K562 (cell line): ENCODE measurements at regions not wholly inside any gene's neighbourhood (a gene's known extent, or its start where the extent isn't known, plus 50 kb on each side); places are given as distances from the start of the nearest gene placed in this dataset.

Source experiments
- ATAC-seq: fragments of 200-7000 bp; cut with Tn5 transposase; 3 replicates; pipeline ENCODE4 v1.9.1; 2020; ENCODE audit warnings: moderate library complexity
- BruUV-seq: library from RNA; stranded (reverse); fragments of 400-500 nt; replicated peaks from 2 replicates; lab custom pipeline; 2021; lab: Mats Ljungman, UMichigan
- CTCF ChIA-PET: fragments of 300-600 bp; formaldehyde crosslinking; extraction: SDS; loops from one replicate; lab custom pipeline; 2021; ENCODE audit warnings: low intra/inter-chr PET ratio; lab: Yijun Ruan, JAX
- POLR2A ChIA-PET: fragments of 300-600, 350-650 bp; sonication (Branson Sonifier 250); formaldehyde crosslinking; extraction: SDS; loops from one replicate; lab custom pipeline; 2021; ENCODE audit warnings: antibody characterized with exemption, inconsistent platforms; lab: Yijun Ruan, JAX
- DNase-seq, 4 experiments: peaks; one replicate each; pipeline versions ENCODE4 v3.0.0 to v3.0.0-alpha.2; 2011 to 2018; ENCODE audit warnings: low spot score in 3 of 4, mixed read lengths in 3 of 4; ENCODE audit errors: extremely low read depth in 1 of 4
- FAIRE-seq: peaks from 2 replicates; lab custom pipeline; 2011; peaks lifted over from hg19 to GRCh38; lab: Jason Lieb, UNC
- H2AFZ ChIP-seq: 2 replicates; pipeline ENCODE4 v1.6.0; 2011; ENCODE audit warnings: low read depth, low read length, control low read depth, inconsistent platforms
- H3K27ac ChIP-seq: fragments of 200-600 bp; 3 replicates; pipeline ENCODE4 v1.8.0; 2011; ENCODE audit warnings: low read depth, mild to moderate bottlenecking, control low read depth, inconsistent platforms, low read length, moderate library complexity, mixed read lengths; ENCODE audit errors: extremely low read depth
- H3K27me3 ChIP-seq, 2 experiments: fragments of 300-600 bp in 1 of 2; 2 replicates in 1 of 2; 3 replicates in 1 of 2; pipeline versions ENCODE4 v1.6.0 to v1.8.0; 2011; ENCODE audit warnings: inconsistent platforms in 2 of 2, low read length in 2 of 2, mild to moderate bottlenecking in 1 of 2, mixed read lengths in 1 of 2, moderate library complexity in 1 of 2; ENCODE audit not compliant: control insufficient read depth in 2 of 2, insufficient read depth in 2 of 2
- H3K36me3 ChIP-seq: fragments of 300-600 bp; 3 replicates; pipeline ENCODE4 v1.8.0; 2011; ENCODE audit warnings: mild to moderate bottlenecking, low read length, inconsistent platforms; ENCODE audit not compliant: control insufficient read depth, insufficient read depth
- H3K4me1 ChIP-seq, 2 experiments: fragments of 200-600 bp in 1 of 2; replicated peaks in 1 of 2; 2 replicates in 1 of 2; 3 replicates in 1 of 2; pipeline versions ENCODE4 v1.5.1 to v1.8.0; 2011; ENCODE audit warnings: inconsistent platforms in 2 of 2, low read length in 2 of 2, mild to moderate bottlenecking in 1 of 2, mixed read lengths in 1 of 2, moderate library complexity in 1 of 2; ENCODE audit not compliant: control insufficient read depth in 2 of 2, insufficient read depth in 2 of 2
- H3K4me2 ChIP-seq: 2 replicates; pipeline ENCODE4 v1.6.1; 2011; ENCODE audit warnings: low read length, control low read depth, inconsistent platforms, mixed read lengths; ENCODE audit not compliant: insufficient read depth
- H3K4me3 ChIP-seq: fragments of 200-600 bp; sonication (generic), shearing (Covaris generic); 2 replicates; pipeline ENCODE4 v1.5.1; 2016; ENCODE audit warnings: control low read depth, inconsistent platforms
- H3K79me2 ChIP-seq: fragments of 200-600 bp; 3 replicates; pipeline ENCODE4 v1.8.0; 2011; ENCODE audit warnings: low read length, inconsistent platforms; ENCODE audit not compliant: control insufficient read depth, insufficient read depth
- H3K9ac ChIP-seq, 2 experiments: 2 replicates each; pipeline versions ENCODE4 v1.6.0 to v1.6.1; 2011; ENCODE audit warnings: low read depth in 2 of 2, low read length in 2 of 2, control low read depth in 1 of 2, inconsistent platforms in 1 of 2, mild to moderate bottlenecking in 1 of 2, mixed read lengths in 1 of 2; ENCODE audit not compliant: insufficient read depth in 1 of 2
- H3K9me1 ChIP-seq: one replicate; pipeline ENCODE4 v1.6.0; 2011; ENCODE audit warnings: inconsistent platforms, mild to moderate bottlenecking, low read length, moderate library complexity; ENCODE audit not compliant: control insufficient read depth, insufficient read depth
- H3K9me3 ChIP-seq: replicated peaks from 2 replicates; pipeline ENCODE4 v1.5.1; 2011; ENCODE audit warnings: low read depth, low read length, inconsistent platforms; ENCODE audit not compliant: control insufficient read depth, insufficient read depth
- H4K20me1 ChIP-seq: replicated peaks from 2 replicates; pipeline ENCODE4 v1.6.1; 2011; ENCODE audit warnings: low read length, inconsistent platforms, mixed read lengths; ENCODE audit not compliant: control insufficient read depth, insufficient read depth
- CC2D1A ChIP-seq: fragments of 450-650 bp; IDR thresholded peaks from 2 replicates; pipeline ENCODE4 v1.6.1; 2017; ENCODE audit warnings: mild to moderate bottlenecking
- CEBPG ChIP-seq, 3 experiments: fragments of 200-800 bp in 1 of 3; sonication (Bioruptor generic) in 1 of 3; sonication (generic) in 1 of 3; formaldehyde crosslinking in 1 of 3; IDR thresholded peaks in 2 of 3; conservative IDR thresholded peaks in 1 of 3; 2 replicates each; pipeline versions ENCODE4 v1.6.1 to v1.8.0; 2016 to 2022; ENCODE audit warnings: missing compliant biosample characterization in 2 of 3, missing genetic modification characterization in 2 of 3, mild to moderate bottlenecking in 1 of 3, missing genetic modification reagents in 1 of 3
- EP400 ChIP-seq: fragments of 450-650 bp; IDR thresholded peaks from 2 replicates; pipeline ENCODE4 v1.6.1; 2017; ENCODE audit warnings: antibody characterized with exemption, mild to moderate bottlenecking, moderate library complexity
- EWSR1 ChIP-seq: fragments of 450-650 bp; IDR thresholded peaks from 2 replicates; pipeline ENCODE4 v1.6.1; 2018; ENCODE audit warnings: borderline replicate concordance, mild to moderate bottlenecking, low read depth, moderate library complexity; ENCODE audit not compliant: partially characterized antibody
- HDGF ChIP-seq: fragments of 450-650 bp; IDR thresholded peaks from 2 replicates; pipeline ENCODE4 v1.6.1; 2016
- SMAD4 ChIP-seq: fragments of 250-450 bp; sonication (Bioruptor Pico); conservative IDR thresholded peaks from 2 replicates; pipeline ENCODE4 v1.8.0; 2021; ENCODE audit warnings: inconsistent platforms, mild to moderate bottlenecking, moderate library complexity
- TARDBP ChIP-seq: fragments of 450-650 bp; IDR thresholded peaks from 2 replicates; pipeline ENCODE4 v1.6.1; 2016
- TRIM24 ChIP-seq, 2 experiments: fragments of 450-650 bp; IDR thresholded peaks; 2 replicates each; pipeline ENCODE4 v1.6.1; 2016
- ZNF408 ChIP-seq: fragments of 250-450 bp; sonication (Bioruptor Pico); IDR thresholded peaks from 2 replicates; pipeline ENCODE4 v1.4.0; 2020; ENCODE audit warnings: low read depth, mild to moderate bottlenecking, moderate library complexity
- WGBS: fragments of 100-300 bp; shearing (Covaris generic); methylation state at CpG from one replicate; pipeline ENCODE4 v1.1.6; 2016; ENCODE audit warnings: low coverage, mixed read lengths; ENCODE audit not compliant: insufficient coverage; ENCODE audit errors: missing lambda C conversion rate; 5-methylcytosine and 5-hydroxymethylcytosine counted together
- in situ Hi-C: fragments of 300-500 bp; cut with MboI; formaldehyde crosslinking; loops from 4 replicates; pipeline ENCODE4 v1.15.0; 2018; ENCODE audit warnings: inconsistent platforms, mixed read lengths
- intact Hi-C: fragments of 100-400 bp; cut with micrococcal nuclease; formaldehyde crosslinking; loops from 2 replicates; pipeline ENCODE4 v1.14.2; 2022
- TF ChIP-seq, protein P1 (sequence below): fragments of 450-650 bp; formaldehyde crosslinking; IDR thresholded peaks from 2 replicates; pipeline ENCODE4 v1.4.0; 2020; ENCODE audit warnings: mild to moderate bottlenecking, moderate library complexity

DNA sequence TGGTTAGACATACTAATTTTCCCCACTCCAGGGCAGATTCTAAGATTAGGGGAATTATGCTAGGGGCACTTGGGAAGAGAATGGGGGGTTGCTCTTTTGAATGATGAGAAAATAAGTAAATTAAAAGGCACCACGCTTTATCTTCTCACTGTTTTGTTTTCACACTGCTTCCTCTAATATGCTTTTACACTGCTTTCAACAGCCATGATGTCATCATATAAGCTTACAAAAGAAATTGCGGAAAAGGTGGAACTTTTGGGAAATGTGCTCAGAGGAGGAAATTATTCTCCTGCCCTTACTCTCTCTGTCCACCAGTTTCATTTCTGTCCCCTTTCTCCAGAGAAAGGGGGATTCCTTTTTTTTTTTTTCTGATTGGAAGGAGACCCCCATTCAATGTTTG, 308.2 kb downstream of the TOX3 start (continued):
- TF ChIP-seq, protein P1, sequence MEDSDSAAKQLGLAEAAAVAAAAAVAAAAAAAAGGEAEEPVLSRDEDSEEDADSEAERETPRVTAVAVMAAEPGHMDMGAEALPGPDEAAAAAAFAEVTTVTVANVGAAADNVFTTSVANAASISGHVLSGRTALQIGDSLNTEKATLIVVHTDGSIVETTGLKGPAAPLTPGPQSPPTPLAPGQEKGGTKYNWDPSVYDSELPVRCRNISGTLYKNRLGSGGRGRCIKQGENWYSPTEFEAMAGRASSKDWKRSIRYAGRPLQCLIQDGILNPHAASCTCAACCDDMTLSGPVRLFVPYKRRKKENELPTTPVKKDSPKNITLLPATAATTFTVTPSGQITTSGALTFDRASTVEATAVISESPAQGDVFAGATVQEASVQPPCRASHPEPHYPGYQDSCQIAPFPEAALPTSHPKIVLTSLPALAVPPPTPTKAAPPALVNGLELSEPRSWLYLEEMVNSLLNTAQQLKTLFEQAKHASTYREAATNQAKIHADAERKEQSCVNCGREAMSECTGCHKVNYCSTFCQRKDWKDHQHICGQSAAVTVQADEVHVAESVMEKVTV (CRISPR knock-in tag) = no peak

DNA sequence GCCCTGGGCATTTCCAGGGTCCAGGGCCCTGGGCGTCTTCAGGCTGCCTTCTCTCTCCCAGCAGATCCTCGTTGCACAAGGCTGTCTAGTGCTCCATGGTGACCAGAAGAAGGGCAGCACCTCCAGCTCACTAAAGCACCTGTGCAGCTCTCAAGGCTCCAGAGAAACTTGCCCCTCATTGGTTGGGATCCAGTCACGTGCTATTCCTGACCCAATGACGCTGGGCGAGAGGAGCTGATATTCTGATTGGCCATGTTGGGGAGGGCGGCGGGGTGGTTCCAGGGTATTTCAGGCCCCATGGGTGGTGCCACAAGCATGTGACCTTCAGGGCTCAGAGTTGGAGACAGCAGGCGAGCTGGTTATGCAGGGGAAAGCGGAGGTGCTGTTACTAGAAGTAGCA, 309.1 kb downstream of the TOX3 start:
- no peaks in the 10 kb centered on the region for H4K20me1 ChIP-seq
- no peak overlapping the region for H3K4me2 ChIP-seq
- H3K4me1 ChIP-seq = no peaks in the 10 kb centered on the region
- DNase-seq (no peak), ATAC-seq (no peak), FAIRE-seq (no peak)
- WGBS = 0% methylated on average over 9 of the region's 9 CpGs
- no peak overlapping the region for H3K4me3 ChIP-seq
- no peak for TF ChIP-seq CC2D1A
- TF ChIP-seq CEBPG (CRISPR knock-in tag; IDR thresholded peaks at IDR 0.05) = no peak
- TF ChIP-seq CEBPG (tag; conservative IDR thresholded peaks at IDR 0.05 in 1 of 2, IDR thresholded peaks at IDR 0.05 in 1 of 2) = no peak
- TF ChIP-seq TARDBP = no peak
- no peak for TF ChIP-seq TRIM24 (IDR thresholded peaks at IDR 0.05)
- TF ChIP-seq HDGF = no peak
- no peak for TF ChIP-seq ZNF408 (CRISPR knock-in tag)
- no peak for TF ChIP-seq EWSR1
- TF ChIP-seq SMAD4 (CRISPR knock-in tag) = no peak
- no peak for TF ChIP-seq EP400
- intact Hi-C loops = no loop called here
- no peaks in the 10 kb centered on the region for H3K9me1 ChIP-seq
- H3K79me2 ChIP-seq = no peaks in the 10 kb centered on the region
- BruUV-seq = no TSS peak
- in situ Hi-C loops = no loop called here
- H3K27me3 ChIP-seq = no peaks in the 10 kb centered on the region
- no peak overlapping the region for H2AFZ ChIP-seq
- no peaks in the 10 kb centered on the region for H3K9me3 ChIP-seq
- ChIA-PET POLR2A (no interaction called here), CTCF (no interaction called here)
- H3K27ac ChIP-seq = no peak overlapping the region
- H3K9ac ChIP-seq = no peak overlapping the region
- H3K36me3 ChIP-seq = no peaks in the 10 kb centered on the region
